HFF-Myc (cell line): ENCODE measurements at regions not wholly inside any gene's neighbourhood (a gene's known extent, or its start where the extent isn't known, plus 50 kb on each side); places are given as distances from the start of the nearest gene placed in this dataset.

ENCODE experiments used
- DNase-seq: peaks from one replicate; pipeline ENCODE4 v3.0.0-alpha.2; 2011; ENCODE audit warnings: low read depth; ENCODE audit errors: extremely low read depth
- H3K4me3 ChIP-seq: replicated peaks from 2 replicates; pipeline ENCODE4 v1.5.1; 2011; ENCODE audit warnings: low read depth, mild to moderate bottlenecking, control low read depth, low read length
- TF ChIP-seq, protein P1 (sequence below): IDR thresholded peaks from 2 replicates; pipeline ENCODE4 v1.5.1; 2012; ENCODE audit warnings: mild to moderate bottlenecking, low read depth, low read length, control low read depth; ENCODE audit errors: missing control alignments

DNA sequence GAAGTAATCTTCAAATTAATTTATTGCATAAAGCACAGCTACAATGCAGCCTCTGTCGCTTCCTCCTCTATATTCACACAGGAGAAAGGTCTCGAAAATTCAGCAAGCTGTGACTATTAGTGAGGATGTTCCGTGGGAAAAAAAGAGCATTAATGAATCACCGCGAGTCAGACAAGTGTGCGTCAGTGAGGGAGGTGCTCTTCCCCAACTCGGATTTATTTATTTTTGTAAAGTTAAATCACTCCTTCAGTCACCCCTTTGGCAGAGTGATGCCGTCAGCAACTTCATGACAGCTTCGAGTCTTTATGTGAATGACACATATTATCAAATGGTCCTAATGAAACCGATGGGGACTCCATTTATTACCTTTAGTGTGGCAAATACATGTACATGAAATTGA, 648.9 kb upstream of the SALL3 start:
- no peak for DNase-seq
- TF ChIP-seq, protein P1, sequence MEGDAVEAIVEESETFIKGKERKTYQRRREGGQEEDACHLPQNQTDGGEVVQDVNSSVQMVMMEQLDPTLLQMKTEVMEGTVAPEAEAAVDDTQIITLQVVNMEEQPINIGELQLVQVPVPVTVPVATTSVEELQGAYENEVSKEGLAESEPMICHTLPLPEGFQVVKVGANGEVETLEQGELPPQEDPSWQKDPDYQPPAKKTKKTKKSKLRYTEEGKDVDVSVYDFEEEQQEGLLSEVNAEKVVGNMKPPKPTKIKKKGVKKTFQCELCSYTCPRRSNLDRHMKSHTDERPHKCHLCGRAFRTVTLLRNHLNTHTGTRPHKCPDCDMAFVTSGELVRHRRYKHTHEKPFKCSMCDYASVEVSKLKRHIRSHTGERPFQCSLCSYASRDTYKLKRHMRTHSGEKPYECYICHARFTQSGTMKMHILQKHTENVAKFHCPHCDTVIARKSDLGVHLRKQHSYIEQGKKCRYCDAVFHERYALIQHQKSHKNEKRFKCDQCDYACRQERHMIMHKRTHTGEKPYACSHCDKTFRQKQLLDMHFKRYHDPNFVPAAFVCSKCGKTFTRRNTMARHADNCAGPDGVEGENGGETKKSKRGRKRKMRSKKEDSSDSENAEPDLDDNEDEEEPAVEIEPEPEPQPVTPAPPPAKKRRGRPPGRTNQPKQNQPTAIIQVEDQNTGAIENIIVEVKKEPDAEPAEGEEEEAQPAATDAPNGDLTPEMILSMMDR: no peak
- H3K4me3 ChIP-seq: no peak overlapping the region

DNA sequence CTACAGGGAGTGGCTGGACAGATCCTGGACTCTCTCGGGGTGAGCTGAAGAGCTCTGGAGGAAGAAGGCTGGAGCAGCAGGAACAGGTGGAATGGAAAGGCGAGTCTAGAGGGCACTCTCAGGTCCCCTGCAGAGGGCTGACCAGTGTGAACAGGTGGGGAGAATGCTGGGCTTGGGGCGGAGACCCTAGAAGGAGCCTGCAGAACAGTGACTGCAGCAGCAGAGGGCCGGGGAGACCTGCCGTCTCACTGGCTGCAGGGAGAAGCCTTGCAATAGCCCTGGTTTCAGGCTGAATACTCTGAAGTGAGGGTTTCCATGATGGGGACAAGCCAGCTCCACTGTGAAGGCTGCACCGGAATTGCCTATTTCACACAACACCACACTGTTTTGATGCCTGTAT, 626.7 kb upstream of the SALL3 start:
- TF ChIP-seq, protein P1: no peak
- no peak overlapping the region for H3K4me3 ChIP-seq
- no peak for DNase-seq

DNA sequence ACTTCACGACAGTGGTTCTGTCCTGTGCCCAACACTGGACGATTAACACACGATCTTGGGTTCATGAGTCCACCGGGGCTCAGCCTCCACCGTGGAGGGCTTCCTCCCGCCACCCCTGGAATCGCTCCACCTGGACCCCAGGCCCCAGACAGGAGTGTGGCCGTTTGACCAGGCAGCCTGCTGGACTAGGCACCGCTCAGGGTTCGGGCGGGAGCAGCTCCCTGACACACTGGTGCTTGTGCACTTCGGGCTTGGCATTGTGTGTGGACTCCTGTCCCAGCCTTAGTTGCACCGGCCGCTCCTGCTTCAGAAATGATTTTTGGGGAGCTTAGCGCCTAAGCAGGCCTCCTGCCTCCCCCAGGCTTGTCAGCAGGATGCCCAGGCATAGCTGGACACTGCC, 617.4 kb upstream of the SALL3 start:
- no peak overlapping the region for H3K4me3 ChIP-seq
- DNase-seq: no peak
- TF ChIP-seq, protein P1: no peak

DNA sequence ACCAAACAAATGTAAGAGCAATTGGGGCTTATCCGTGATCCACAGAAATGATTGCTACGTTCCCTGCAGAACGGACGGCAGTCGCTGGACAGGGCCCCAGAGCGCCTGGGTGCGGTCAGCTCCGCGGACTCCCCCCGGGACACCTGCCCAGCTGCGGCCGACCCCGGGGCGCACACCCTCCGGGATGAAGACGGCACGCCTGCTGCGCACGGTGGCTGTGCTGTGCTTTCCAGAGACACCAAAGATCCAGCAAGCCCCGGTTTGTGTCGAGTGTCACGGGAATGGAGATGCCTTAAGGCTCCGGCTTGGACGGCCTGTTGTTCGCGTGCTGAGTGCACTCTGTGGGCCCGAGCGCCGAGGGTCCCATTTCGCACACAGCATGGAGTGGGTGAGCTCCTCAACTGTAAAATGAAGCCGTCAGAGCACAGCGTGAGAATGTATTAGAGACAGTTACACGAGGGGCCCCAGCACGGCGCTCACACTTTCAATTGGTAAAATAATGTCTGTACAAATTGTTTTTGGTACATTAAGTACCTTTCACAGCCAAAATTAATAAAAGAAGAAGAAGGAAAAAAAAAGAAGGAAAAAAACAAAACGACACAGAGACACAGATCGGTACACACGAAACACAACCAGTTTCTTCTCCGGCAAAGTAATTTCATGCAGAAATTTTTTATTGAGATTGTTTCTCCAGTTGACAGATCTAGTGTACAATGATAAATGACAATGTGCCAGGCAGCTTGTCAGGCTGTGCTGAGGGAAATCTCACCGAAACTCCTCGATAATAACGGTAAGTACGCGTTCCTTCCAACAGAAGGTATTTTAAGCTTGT, 615.8 kb upstream of the SALL3 start:
- TF ChIP-seq, protein P1: no peak
- no peak overlapping the region for H3K4me3 ChIP-seq
- no peak for DNase-seq

DNA sequence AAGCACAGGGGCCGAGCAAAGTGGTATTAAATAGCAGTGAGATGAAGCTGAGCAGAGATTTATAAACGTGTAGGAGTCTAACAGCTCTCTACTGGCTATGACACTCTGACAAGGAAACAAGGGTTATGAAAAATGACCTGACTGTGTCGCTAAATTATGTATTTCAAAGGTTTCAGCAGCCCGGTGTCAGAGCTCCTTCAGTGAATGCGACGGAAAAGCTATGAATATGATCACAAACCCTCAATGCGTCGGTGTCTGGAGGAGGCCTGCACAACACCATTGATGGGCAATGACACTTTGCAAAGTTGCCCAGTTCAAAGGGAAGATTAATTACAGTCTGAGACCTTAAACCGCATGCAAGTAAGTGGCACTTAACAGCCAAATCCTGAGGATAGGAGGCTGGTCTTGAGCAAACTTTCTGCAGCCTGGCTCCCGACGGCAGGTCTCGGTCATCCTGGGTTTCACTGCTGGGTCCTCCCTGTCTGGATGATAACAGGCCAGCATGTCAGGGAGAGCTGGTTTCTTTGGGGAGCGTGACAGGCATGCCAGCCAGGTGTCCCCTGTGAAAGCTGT, 615.1 kb upstream of the SALL3 start:
- DNase-seq: no peak
- H3K4me3 ChIP-seq: no peak overlapping the region

DNA sequence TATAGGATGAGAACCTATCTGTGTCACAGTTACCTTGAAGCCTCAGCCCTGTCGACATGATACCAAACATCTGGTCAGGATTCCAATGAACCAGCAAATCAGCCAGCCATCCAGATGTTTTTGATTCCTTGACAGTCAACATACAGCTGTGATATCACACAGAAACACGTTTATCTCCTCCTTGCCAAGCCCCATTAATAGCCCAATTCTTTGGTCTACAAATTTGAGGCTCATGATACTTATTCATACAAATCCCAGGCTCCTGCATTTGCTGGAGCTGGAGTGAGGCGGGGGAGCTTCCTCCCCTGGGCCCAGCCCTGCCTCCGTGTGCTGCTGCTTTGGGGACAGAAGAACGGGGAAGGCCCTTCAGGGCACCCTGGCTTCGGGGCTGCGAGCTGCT, 611.6 kb upstream of the SALL3 start:
- DNase-seq: no peak
- TF ChIP-seq, protein P1: no peak
- no peak overlapping the region for H3K4me3 ChIP-seq

More for the DNA sequence above, 615.1 kb upstream of the SALL3 start:
- TF ChIP-seq, protein P1: no peak
